ENCODE measurements at regions not wholly inside any gene's neighbourhood (a gene's known extent, or its start where the extent isn't known, plus 50 kb on each side); places are given as distances from the start of the nearest gene placed in this dataset.

- H3K9ac ChIP-seq (ENCODE audit: low read length): no peak overlapping the region
- H3K79me1 ChIP-seq (replicated peaks; ENCODE audit: low read length, poor library complexity, severe bottlenecking): no peaks in the 10 kb centered on the region
- no peak overlapping the region for H2BK5ac ChIP-seq (ENCODE audit: low read depth, low read length, poor library complexity, severe bottlenecking)
- no peak overlapping the region for H2BK12ac ChIP-seq (ENCODE audit: low read length in 2 of 2)
- H4K91ac ChIP-seq (ENCODE audit: low read length): no peak overlapping the region
- H3K4me1 ChIP-seq (ENCODE audit: control insufficient read depth, insufficient read depth, low read depth, low read length): no peaks in the 10 kb centered on the region
- no peak overlapping the region for H2BK120ac ChIP-seq (ENCODE audit: low read depth, low read length)
- no peak overlapping the region for H3K14ac ChIP-seq (ENCODE audit: low read length in 2 of 2)
- DNase-seq: no peak
- 37% methylated on average over 4 of the region's 4 CpGs for WGBS
- H3K9me3 ChIP-seq (ENCODE audit: control insufficient read depth, low read length): no peaks in the 10 kb centered on the region
- H3K27me3 ChIP-seq (ENCODE audit: control insufficient read depth in 1 of 2, insufficient read depth in 1 of 2, low read length in 2 of 2): no peaks in the 10 kb centered on the region
- H3K4me3 ChIP-seq (ENCODE audit: insufficient read depth in 1 of 2, low read depth in 1 of 2, low read length in 2 of 2): no peak overlapping the region
- H3K36me3 ChIP-seq (ENCODE audit: control insufficient read depth in 1 of 2, insufficient read depth in 2 of 2, low read depth in 1 of 2, low read length in 2 of 2): no peaks in the 10 kb centered on the region
- H3K23ac ChIP-seq (ENCODE audit: low read length in 2 of 2): no peak overlapping the region
- H2AFZ ChIP-seq (ENCODE audit: low read depth, low read length): no peak overlapping the region
- no peak overlapping the region for H4K8ac ChIP-seq (ENCODE audit: low read length)
- no peak overlapping the region for H3K27ac ChIP-seq (ENCODE audit: low read length, poor library complexity, severe bottlenecking)
- no peak overlapping the region for H2BK15ac ChIP-seq (ENCODE audit: low read depth, poor library complexity, severe bottlenecking)
- no peak overlapping the region for H3K4me2 ChIP-seq (ENCODE audit: low read length, poor library complexity, severe bottlenecking)
- no peak overlapping the region for H2AK5ac ChIP-seq (ENCODE audit: low read length, severe bottlenecking)
- no peak overlapping the region for H3K18ac ChIP-seq (ENCODE audit: low read depth in 1 of 2, low read length in 2 of 2)
- H3K4ac ChIP-seq (ENCODE audit: low read depth in 1 of 2, low read length in 2 of 2): no peak overlapping the region
Measured at GRCh38 chr17:27081002-27081638, 212.8 kb upstream of the WSB1 start.

GRCh38 chr17:27082023-27082774, 211.7 kb upstream of the WSB1 start:
- Histone ChIP-seq H3K27ac (ENCODE audit: low read length, poor library complexity, severe bottlenecking) (no peak overlapping the region), H2AK5ac (ENCODE audit: low read length, severe bottlenecking) (no peak overlapping the region)
- whole genome bisulfite sequencing: 71% methylated on average over 7 of the region's 7 CpGs

GRCh38 chr17:27082775-27083154, 211.1 kb upstream of the WSB1 start:
- Histone ChIP-seq H2BK120ac (ENCODE audit: low read depth, low read length) (no peak overlapping the region), H4K91ac (ENCODE audit: low read length) (no peak overlapping the region), H3K23ac (ENCODE audit: low read length in 2 of 2) (no peak overlapping the region), H2AFZ (ENCODE audit: low read depth, low read length) (no peak overlapping the region), H3K4me2 (ENCODE audit: low read length, poor library complexity, severe bottlenecking) (no peak overlapping the region), H2AK5ac (ENCODE audit: low read length, severe bottlenecking) (no peak overlapping the region), H3K14ac (ENCODE audit: low read length in 2 of 2) (no peak overlapping the region), H3K79me1 (replicated peaks; ENCODE audit: low read length, poor library complexity, severe bottlenecking) (no peaks in the 10 kb centered on the region), H3K4ac (ENCODE audit: low read depth in 1 of 2, low read length in 2 of 2) (no peak overlapping the region), H3K9ac (ENCODE audit: low read length) (no peak overlapping the region), H3K18ac (ENCODE audit: low read depth in 1 of 2, low read length in 2 of 2) (no peak overlapping the region), H2BK5ac (ENCODE audit: low read depth, low read length, poor library complexity, severe bottlenecking) (no peak overlapping the region), H3K4me3 (ENCODE audit: insufficient read depth in 1 of 2, low read depth in 1 of 2, low read length in 2 of 2) (no peak overlapping the region), H3K36me3 (ENCODE audit: control insufficient read depth in 1 of 2, insufficient read depth in 2 of 2, low read depth in 1 of 2, low read length in 2 of 2) (no peaks in the 10 kb centered on the region), H3K27me3 (ENCODE audit: control insufficient read depth in 1 of 2, insufficient read depth in 1 of 2, low read length in 2 of 2) (no peaks in the 10 kb centered on the region), H2BK12ac (ENCODE audit: low read length in 2 of 2) (no peak overlapping the region), H4K8ac (ENCODE audit: low read length) (no peak overlapping the region), H3K27ac (ENCODE audit: low read length, poor library complexity, severe bottlenecking) (no peak overlapping the region), H2BK15ac (ENCODE audit: low read depth, poor library complexity, severe bottlenecking) (no peak overlapping the region), H3K4me1 (ENCODE audit: control insufficient read depth, insufficient read depth, low read depth, low read length) (no peaks in the 10 kb centered on the region), H3K9me3 (ENCODE audit: control insufficient read depth, low read length) (no peaks in the 10 kb centered on the region)
- DNase-seq: no peak
- WGBS: 83% methylated on average over 6 of the region's 6 CpGs

More at GRCh38 chr17:27082023-27082774, 211.7 kb upstream of the WSB1 start:
- no peak overlapping the region for H2BK15ac ChIP-seq (ENCODE audit: low read depth, poor library complexity, severe bottlenecking)
- no peaks in the 10 kb centered on the region for H3K36me3 ChIP-seq (ENCODE audit: control insufficient read depth in 1 of 2, insufficient read depth in 2 of 2, low read depth in 1 of 2, low read length in 2 of 2)
- no peak overlapping the region for H3K18ac ChIP-seq (ENCODE audit: low read depth in 1 of 2, low read length in 2 of 2)
- no peak overlapping the region for H3K14ac ChIP-seq (ENCODE audit: low read length in 2 of 2)
- H2AFZ ChIP-seq (ENCODE audit: low read depth, low read length): no peak overlapping the region
- no peak overlapping the region for H3K9ac ChIP-seq (ENCODE audit: low read length)
- no peak overlapping the region for H3K23ac ChIP-seq (ENCODE audit: low read length in 2 of 2)
- no peak for DNase-seq
- H2BK5ac ChIP-seq (ENCODE audit: low read depth, low read length, poor library complexity, severe bottlenecking): no peak overlapping the region
- H3K4me3 ChIP-seq (ENCODE audit: insufficient read depth in 1 of 2, low read depth in 1 of 2, low read length in 2 of 2): no peak overlapping the region
- H2BK12ac ChIP-seq (ENCODE audit: low read length in 2 of 2): no peak overlapping the region
- H4K91ac ChIP-seq (ENCODE audit: low read length): no peak overlapping the region
- no peak overlapping the region for H4K8ac ChIP-seq (ENCODE audit: low read length)
- H3K4me1 ChIP-seq (ENCODE audit: control insufficient read depth, insufficient read depth, low read depth, low read length): no peaks in the 10 kb centered on the region
- no peak overlapping the region for H3K4ac ChIP-seq (ENCODE audit: low read depth in 1 of 2, low read length in 2 of 2)
- no peaks in the 10 kb centered on the region for H3K79me1 ChIP-seq (replicated peaks; ENCODE audit: low read length, poor library complexity, severe bottlenecking)
- H3K27me3 ChIP-seq (ENCODE audit: control insufficient read depth in 1 of 2, insufficient read depth in 1 of 2, low read length in 2 of 2): no peaks in the 10 kb centered on the region
- no peaks in the 10 kb centered on the region for H3K9me3 ChIP-seq (ENCODE audit: control insufficient read depth, low read length)
- H2BK120ac ChIP-seq (ENCODE audit: low read depth, low read length): no peak overlapping the region
- no peak overlapping the region for H3K4me2 ChIP-seq (ENCODE audit: low read length, poor library complexity, severe bottlenecking)

- 85% methylated on average over 21 of the region's 22 CpGs for WGBS
- H2BK5ac ChIP-seq (ENCODE audit: low read depth, low read length, poor library complexity, severe bottlenecking): no peak overlapping the region
Measured at GRCh38 chr17:27083408-27084185, 210.3 kb upstream of the WSB1 start.

More at GRCh38 chr17:27083408-27084185, 210.3 kb upstream of the WSB1 start:
- H2AFZ ChIP-seq (ENCODE audit: low read depth, low read length): no peak overlapping the region
- no peak overlapping the region for H3K4me3 ChIP-seq (ENCODE audit: insufficient read depth in 1 of 2, low read depth in 1 of 2, low read length in 2 of 2)
- no peak overlapping the region for H2AK5ac ChIP-seq (ENCODE audit: low read length, severe bottlenecking)
- no peak for DNase-seq
- no peaks in the 10 kb centered on the region for H3K27me3 ChIP-seq (ENCODE audit: control insufficient read depth in 1 of 2, insufficient read depth in 1 of 2, low read length in 2 of 2)
- no peak overlapping the region for H2BK15ac ChIP-seq (ENCODE audit: low read depth, poor library complexity, severe bottlenecking)
- no peaks in the 10 kb centered on the region for H3K36me3 ChIP-seq (ENCODE audit: control insufficient read depth in 1 of 2, insufficient read depth in 2 of 2, low read depth in 1 of 2, low read length in 2 of 2)
- no peak overlapping the region for H3K14ac ChIP-seq (ENCODE audit: low read length in 2 of 2)
- H3K9ac ChIP-seq (ENCODE audit: low read length): no peak overlapping the region
- H3K18ac ChIP-seq (ENCODE audit: low read depth in 1 of 2, low read length in 2 of 2): no peak overlapping the region
- no peak overlapping the region for H3K4me2 ChIP-seq (ENCODE audit: low read length, poor library complexity, severe bottlenecking)
- H3K27ac ChIP-seq (ENCODE audit: low read length, poor library complexity, severe bottlenecking): no peak overlapping the region
- H3K4ac ChIP-seq (ENCODE audit: low read depth in 1 of 2, low read length in 2 of 2): no peak overlapping the region
- no peak overlapping the region for H3K23ac ChIP-seq (ENCODE audit: low read length in 2 of 2)
- H4K8ac ChIP-seq (ENCODE audit: low read length): no peak overlapping the region
- H2BK12ac ChIP-seq (ENCODE audit: low read length in 2 of 2): no peak overlapping the region
- H4K91ac ChIP-seq (ENCODE audit: low read length): no peak overlapping the region
- H3K4me1 ChIP-seq (ENCODE audit: control insufficient read depth, insufficient read depth, low read depth, low read length): no peaks in the 10 kb centered on the region
- no peak overlapping the region for H2BK120ac ChIP-seq (ENCODE audit: low read depth, low read length)
- no peaks in the 10 kb centered on the region for H3K9me3 ChIP-seq (ENCODE audit: control insufficient read depth, low read length)
- no peaks in the 10 kb centered on the region for H3K79me1 ChIP-seq (replicated peaks; ENCODE audit: low read length, poor library complexity, severe bottlenecking)
